HCT116 (cell line): ENCODE measurements at regions not wholly inside any gene's neighbourhood (a gene's known extent, or its start where the extent isn't known, plus 50 kb on each side); places are given as distances from the start of the nearest gene placed in this dataset.

ENCODE experiments used
- ATAC-seq: fragments of 200-7000 bp; cut with Tn5 transposase; 2 replicates; pipeline ENCODE4 v1.9.1; 2020; ENCODE audit warnings: mild to moderate bottlenecking, moderate library complexity
- BruUV-seq: library from RNA; stranded (reverse); fragments of 400-500 nt; replicated peaks from 2 replicates; lab custom pipeline; 2021; lab: Mats Ljungman, UMichigan
- CTCF ChIA-PET: fragments of 300-600 bp; sonication (Branson Sonifier 250); formaldehyde crosslinking; loops from one replicate; lab custom pipeline; 2021; ENCODE audit warnings: antibody characterized with exemption; lab: Charles Lee
- POLR2A ChIA-PET: fragments of 300-600, 350-600 bp; sonication (Branson Sonifier 250); formaldehyde crosslinking; loops from one replicate; lab custom pipeline; 2021; ENCODE audit warnings: antibody characterized with exemption; lab: Charles Lee
- RAD21 ChIA-PET, 2 experiments: fragments of 300-600 bp; sonication (Branson Sonifier 250); formaldehyde crosslinking; loops; one replicate each; lab custom pipeline; 2023; ENCODE audit warnings: low total read pairs in 2 of 2; ENCODE audit not compliant: uncharacterized antibody in 2 of 2, unreplicated experiment in 2 of 2, low non-redundant PET in 1 of 2; lab: Charles Lee
- DNase-seq: peaks from one replicate; pipeline ENCODE4 v3.0.0-alpha.2; 2010; ENCODE audit warnings: low read depth, low spot score
- H2AFZ ChIP-seq: fragments of 200-600 bp; shearing (Covaris generic), sonication (generic); 2 replicates; pipeline ENCODE4 v1.6.1; 2017; ENCODE audit warnings: low read depth, mixed run types, mixed read lengths, antibody characterized with exemption, low read length; ENCODE audit not compliant: poor library complexity, severe bottlenecking
- H3K27ac ChIP-seq: 2 replicates; pipeline ENCODE4 v1.5.1; 2012; ENCODE audit warnings: low read depth, low read length
- H3K27me3 ChIP-seq: fragments of 200-600 bp; sonication (generic); 2 replicates; pipeline ENCODE4 v1.6.1; 2016; ENCODE audit warnings: mixed run types, low read length, mixed read lengths; ENCODE audit not compliant: insufficient read depth
- H3K36me3 ChIP-seq, 2 experiments: fragments of 200-500 bp in 1 of 2; fragments of 200-600 bp in 1 of 2; sonication (Bioruptor generic) in 1 of 2; sonication (generic) in 1 of 2; 2 replicates each; pipeline versions ENCODE4 v1.5.1 to v1.6.1; 2014 to 2016; ENCODE audit warnings: low read length in 2 of 2, inconsistent platforms in 1 of 2, mixed read lengths in 1 of 2, mixed run types in 1 of 2; ENCODE audit not compliant: insufficient read depth in 2 of 2, control insufficient read depth in 1 of 2
- H3K4me1 ChIP-seq, 2 experiments: fragments of 200-600 bp in 1 of 2; sonication (generic) in 1 of 2; 2 replicates each; pipeline versions ENCODE4 v1.5.1 to v1.6.1; 2012 to 2017; ENCODE audit warnings: low read length in 2 of 2, inconsistent platforms in 1 of 2, mild to moderate bottlenecking in 1 of 2, mixed read lengths in 1 of 2, mixed run types in 1 of 2, moderate library complexity in 1 of 2; ENCODE audit not compliant: insufficient read depth in 2 of 2, control insufficient read depth in 1 of 2
- H3K4me2 ChIP-seq: fragments of 200-600 bp; sonication (generic); 2 replicates; pipeline ENCODE4 v1.6.1; 2017; ENCODE audit warnings: mixed run types, low read length, mixed read lengths
- H3K4me3 ChIP-seq, 2 experiments: fragments of 200-600 bp in 1 of 2; sonication (generic) in 1 of 2; replicated peaks in 1 of 2; 2 replicates each; pipeline ENCODE4 v1.5.1; 2011 to 2016; ENCODE audit warnings: low read length in 2 of 2, control low read depth in 1 of 2, low read depth in 1 of 2, mild to moderate bottlenecking in 1 of 2, mixed read lengths in 1 of 2, mixed run types in 1 of 2
- H3K79me2 ChIP-seq: fragments of 200-600 bp; sonication (generic); 2 replicates; pipeline ENCODE4 v1.6.1; 2017; ENCODE audit warnings: mild to moderate bottlenecking, mixed run types, low read length, moderate library complexity, mixed read lengths; ENCODE audit not compliant: insufficient read depth
- H3K9ac ChIP-seq: fragments of 200-600 bp; sonication (generic); 2 replicates; pipeline ENCODE4 v1.6.1; 2016; ENCODE audit warnings: low read length, mixed read lengths
- H3K9me2 ChIP-seq: fragments of 200-600 bp; sonication (generic), shearing (Covaris generic); 2 replicates; pipeline ENCODE4 v1.6.1; 2017; ENCODE audit warnings: mixed run types, mild to moderate bottlenecking, moderate library complexity; ENCODE audit not compliant: insufficient read depth
- H3K9me3 ChIP-seq, 2 experiments: fragments of 200-500 bp in 1 of 2; fragments of 200-600 bp in 1 of 2; sonication (Bioruptor generic) in 1 of 2; sonication (generic) in 1 of 2; 2 replicates each; pipeline ENCODE4 v1.6.1; 2014 to 2017; ENCODE audit warnings: low read length in 2 of 2, mixed read lengths in 2 of 2, inconsistent platforms in 1 of 2, low read depth in 1 of 2, mild to moderate bottlenecking in 1 of 2, mixed run types in 1 of 2, moderate library complexity in 1 of 2; ENCODE audit not compliant: control insufficient read depth in 1 of 2, insufficient read depth in 1 of 2
- H4K20me1 ChIP-seq: fragments of 200-600 bp; sonication (generic), shearing (Covaris generic); 2 replicates; pipeline ENCODE4 v1.6.1; 2017; ENCODE audit warnings: mixed run types, mild to moderate bottlenecking, moderate library complexity; ENCODE audit not compliant: insufficient read depth
- FOSL1 ChIP-seq: IDR thresholded peaks from 2 replicates; pipeline ENCODE4 v1.6.1; 2012; ENCODE audit warnings: low read depth
- JUND ChIP-seq: IDR thresholded peaks from 2 replicates; pipeline ENCODE4 v1.6.1; 2012
- POLR2A ChIP-seq: IDR thresholded peaks from 2 replicates; pipeline ENCODE4 v1.7.0; 2011; ENCODE audit warnings: borderline replicate concordance; ENCODE audit not compliant: insufficient read depth, insufficient read length; ENCODE audit errors: extremely low read depth
- RAD21 ChIP-seq: IDR thresholded peaks from 2 replicates; pipeline ENCODE4 v1.6.1; 2012; ENCODE audit warnings: low read depth, mild to moderate bottlenecking
- REST ChIP-seq: IDR thresholded peaks from 2 replicates; pipeline ENCODE4 v1.6.1; 2012; ENCODE audit warnings: low read depth
- SIN3A ChIP-seq: IDR thresholded peaks from 2 replicates; pipeline ENCODE4 v1.6.1; 2012; ENCODE audit warnings: low read depth
- ZFX ChIP-seq: fragments of 450-650 bp; IDR thresholded peaks from 2 replicates; pipeline ENCODE4 v1.6.1; 2017
- intact Hi-C: fragments of 100-400 bp; cut with micrococcal nuclease; formaldehyde crosslinking; loops from 2 replicates; pipeline ENCODE4 v1.10.0; 2022

GRCh38 chr15:69732133-69732532, 279.5 kb downstream of the RPLP1 start:
- CTCF ChIA-PET: no interaction called here

More at GRCh38 chr15:69732133-69732532, 279.5 kb downstream of the RPLP1 start:
- no peaks in the 10 kb centered on the region for H3K4me1 ChIP-seq
- H3K27me3 ChIP-seq: peaks cover 19% of the 10 kb centered on the region
- no peaks in the 10 kb centered on the region for H3K9me3 ChIP-seq
- H3K79me2 ChIP-seq: no peaks in the 10 kb centered on the region
- H3K4me3 ChIP-seq: no peak overlapping the region
- intact Hi-C loops: loop anchor here (5.0 to 10.0 kb wide), 2 partner anchors 233 to 365 kb away; partner anchors contain the start of gene TLE3
- no peaks in the 10 kb centered on the region for H4K20me1 ChIP-seq
- H3K36me3 ChIP-seq: no peaks in the 10 kb centered on the region
- no peak overlapping the region for H2AFZ ChIP-seq
- no peak overlapping the region for H3K27ac ChIP-seq
- no peak for ATAC-seq
- ChIA-PET RAD21 (no interaction called here), POLR2A (no interaction called here)
- BruUV-seq: no TSS peak
- H3K4me2 ChIP-seq: no peak overlapping the region
- no peak overlapping the region for H3K9ac ChIP-seq
- no peaks in the 10 kb centered on the region for H3K9me2 ChIP-seq
- no peak for TF ChIP-seq RAD21
- no peak for TF ChIP-seq ZFX
- TF ChIP-seq REST: no peak
- TF ChIP-seq JUND: no peak
- no peak for TF ChIP-seq SIN3A
- no peak for TF ChIP-seq FOSL1
- TF ChIP-seq POLR2A: no peak
- DNase-seq: no peak
